H1 (cell line): ENCODE measurements at regions not wholly inside any gene's neighbourhood (a gene's known extent, or its start where the extent isn't known, plus 50 kb on each side); places are given as distances from the start of the nearest gene placed in this dataset.

ENCODE experiments used
- CTCF ChIA-PET: fragments of 300-600 bp; sonication (Branson Sonifier 250); formaldehyde crosslinking; loops from one replicate; lab custom pipeline; 2021; ENCODE audit not compliant: partially characterized antibody; lab: Charles Lee
- POLR2A ChIA-PET: fragments of 300-600 bp; sonication (Branson Sonifier 250); formaldehyde crosslinking; loops from one replicate; lab custom pipeline; 2021; ENCODE audit warnings: inconsistent platforms; ENCODE audit not compliant: partially characterized antibody; lab: Charles Lee
- DNase-seq, 2 experiments: peaks; one replicate each; pipeline versions ENCODE4 v3.0.0 to v3.0.0-alpha.2; 2010 to 2022; ENCODE audit warnings: low spot score in 2 of 2, low read depth in 1 of 2, mixed read lengths in 1 of 2
- FAIRE-seq: peaks from 2 replicates; lab custom pipeline; 2011; peaks lifted over from hg19 to GRCh38; lab: Jason Lieb, UNC
- H2AFZ ChIP-seq: 2 replicates; pipeline ENCODE4 v1.8.1; 2012; ENCODE audit warnings: low read length, inconsistent platforms
- H2AK5ac ChIP-seq: 2 replicates; pipeline ENCODE4 v1.6.1; 2013; ENCODE audit warnings: low read depth, low read length
- H2BK120ac ChIP-seq: replicated peaks from 2 replicates; pipeline ENCODE3; 2013; ENCODE audit warnings: low read depth, low read length, inconsistent platforms
- H2BK12ac ChIP-seq: 2 replicates; pipeline ENCODE4 v1.6.1; 2013; ENCODE audit warnings: low read depth, low read length
- H2BK15ac ChIP-seq: 2 replicates; pipeline ENCODE4 v1.6.1; 2013; ENCODE audit warnings: low read length
- H2BK20ac ChIP-seq: 2 replicates; pipeline ENCODE4 v1.6.1; 2013; ENCODE audit warnings: low read length
- H2BK5ac ChIP-seq: 2 replicates; pipeline ENCODE4 v1.6.1; 2013; ENCODE audit warnings: low read depth, low read length
- H3K14ac ChIP-seq: 2 replicates; pipeline ENCODE4 v1.6.1; 2013; ENCODE audit warnings: inconsistent platforms; ENCODE audit not compliant: insufficient read length
- H3K18ac ChIP-seq: 2 replicates; pipeline ENCODE4 v1.6.1; 2013; ENCODE audit warnings: low read length; ENCODE audit errors: extremely low read depth
- H3K23ac ChIP-seq: 2 replicates; pipeline ENCODE4 v1.6.1; 2013; ENCODE audit warnings: inconsistent platforms; ENCODE audit not compliant: insufficient read length
- H3K23me2 ChIP-seq: 2 replicates; pipeline ENCODE4 v1.6.1; 2013; ENCODE audit warnings: low read depth, low read length
- H3K27ac ChIP-seq: 2 replicates; pipeline ENCODE4 v1.6.1; 2011; ENCODE audit warnings: low read depth, low read length, inconsistent platforms
- H3K27me3 ChIP-seq, 4 experiments: replicated peaks in 1 of 4; 1 replicate in 1 of 4; 2 replicates in 3 of 4; pipeline versions ENCODE4 v1.6.1 to v1.8.1; 2011 to 2013; ENCODE audit warnings: low read length in 3 of 4, mild to moderate bottlenecking in 3 of 4, inconsistent platforms in 2 of 4, mixed read lengths in 2 of 4, moderate library complexity in 1 of 4; ENCODE audit not compliant: control insufficient read depth in 3 of 4, insufficient read depth in 3 of 4; ENCODE audit errors: extremely low read depth in 1 of 4
- H3K36me3 ChIP-seq, 4 experiments: 2 replicates each; pipeline versions ENCODE4 v1.6.1 to v1.8.1; 2011 to 2013; ENCODE audit warnings: mild to moderate bottlenecking in 4 of 4, low read length in 3 of 4, moderate library complexity in 2 of 4, control low read depth in 1 of 4, inconsistent platforms in 1 of 4; ENCODE audit not compliant: insufficient read depth in 4 of 4, control insufficient read depth in 2 of 4
- H3K4ac ChIP-seq: replicated peaks from 2 replicates; pipeline ENCODE3; 2013; ENCODE audit warnings: low read length, low read depth, mixed read lengths, inconsistent platforms; ENCODE audit not compliant: insufficient read length
- H3K4me1 ChIP-seq, 4 experiments: replicated peaks in 1 of 4; 1 replicate in 1 of 4; 2 replicates in 3 of 4; pipeline versions ENCODE4 v1.6.1 to v1.8.1; 2011 to 2013; ENCODE audit warnings: low read length in 3 of 4, inconsistent platforms in 2 of 4, mixed read lengths in 1 of 4; ENCODE audit not compliant: insufficient read depth in 4 of 4, control insufficient read depth in 3 of 4
- H3K4me2 ChIP-seq, 2 experiments: 2 replicates each; pipeline versions ENCODE4 v1.6.1 to v1.8.1; 2011 to 2013; ENCODE audit warnings: low read depth in 2 of 2, low read length in 2 of 2, control low read depth in 1 of 2, inconsistent platforms in 1 of 2, mild to moderate bottlenecking in 1 of 2; ENCODE audit not compliant: insufficient read depth in 1 of 2
- H3K4me3 ChIP-seq, 4 experiments: fragments of 200-600, 300-600 bp in 1 of 4; sonication (generic), shearing (Covaris generic), sonication (Bioruptor Twin) in 1 of 4; 2 replicates each; pipeline versions ENCODE4 v1.5.1 to v1.8.1; 2011 to 2016; ENCODE audit warnings: low read length in 4 of 4, low read depth in 3 of 4, control low read depth in 2 of 4, inconsistent platforms in 2 of 4, mild to moderate bottlenecking in 2 of 4, mixed read lengths in 1 of 4, moderate library complexity in 1 of 4; ENCODE audit not compliant: insufficient read depth in 2 of 4; ENCODE audit errors: extremely low read depth in 1 of 4
- H3K56ac ChIP-seq: replicated peaks from 2 replicates; pipeline ENCODE3; 2013; ENCODE audit warnings: low read depth, mild to moderate bottlenecking, mixed read lengths, low read length, inconsistent platforms; ENCODE audit not compliant: insufficient read length
- H3K79me1 ChIP-seq: 2 replicates; pipeline ENCODE4 v1.6.1; 2013; ENCODE audit warnings: low read depth, low read length, control low read depth
- H3K79me2 ChIP-seq, 2 experiments: 2 replicates each; pipeline versions ENCODE4 v1.6.1 to v1.8.1; 2012 to 2013; ENCODE audit warnings: low read length in 2 of 2, mild to moderate bottlenecking in 2 of 2, inconsistent platforms in 1 of 2; ENCODE audit not compliant: insufficient read depth in 2 of 2, control insufficient read depth in 1 of 2
- H3K9ac ChIP-seq, 4 experiments: replicated peaks in 1 of 4; 1 replicate in 1 of 4; 2 replicates in 3 of 4; pipeline versions ENCODE4 v1.6.1 to v1.8.1; 2011 to 2013; ENCODE audit warnings: low read depth in 3 of 4, low read length in 3 of 4, control low read depth in 2 of 4, mild to moderate bottlenecking in 2 of 4, moderate library complexity in 2 of 4, inconsistent platforms in 1 of 4; ENCODE audit errors: extremely low read depth in 1 of 4
- H3K9me3 ChIP-seq, 2 experiments: 2 replicates each; pipeline versions ENCODE4 v1.6.1 to v1.8.1; 2012 to 2013; ENCODE audit warnings: mild to moderate bottlenecking in 2 of 2, moderate library complexity in 2 of 2, control low read depth in 1 of 2, inconsistent platforms in 1 of 2, low read depth in 1 of 2, low read length in 1 of 2, mixed read lengths in 1 of 2; ENCODE audit not compliant: insufficient read depth in 2 of 2
- H4K20me1 ChIP-seq, 2 experiments: replicated peaks in 1 of 2; 2 replicates each; pipeline versions ENCODE3 to v1.8.1; 2011 to 2013; ENCODE audit warnings: inconsistent platforms in 2 of 2, low read length in 2 of 2, mild to moderate bottlenecking in 1 of 2; ENCODE audit not compliant: insufficient read depth in 2 of 2, control insufficient read depth in 1 of 2
- H4K5ac ChIP-seq: 2 replicates; pipeline ENCODE4 v1.6.1; 2013; ENCODE audit warnings: low read length, low read depth, mixed read lengths, inconsistent platforms; ENCODE audit not compliant: insufficient read length
- H4K8ac ChIP-seq: 2 replicates; pipeline ENCODE4 v1.8.0; 2013; ENCODE audit warnings: mild to moderate bottlenecking, moderate library complexity, low read length, inconsistent platforms; ENCODE audit not compliant: insufficient read depth; ENCODE audit errors: extremely low read depth
- H4K91ac ChIP-seq: replicated peaks from 2 replicates; pipeline ENCODE3; 2013; ENCODE audit warnings: low read length, mixed read lengths, inconsistent platforms; ENCODE audit not compliant: insufficient read length
- GABPA ChIP-seq: IDR thresholded peaks from 2 replicates; pipeline ENCODE4 v1.6.1; 2011; ENCODE audit warnings: mild to moderate bottlenecking, low read length, moderate library complexity, borderline replicate concordance; ENCODE audit not compliant: insufficient read depth
- KDM1A ChIP-seq: fragments of 200-600, 300-600 bp; sonication (generic); IDR thresholded peaks from 2 replicates; pipeline ENCODE4 v1.7.1; 2016; ENCODE audit warnings: mild to moderate bottlenecking, low read length, borderline replicate concordance
- NANOG ChIP-seq: IDR thresholded peaks from 2 replicates; pipeline ENCODE4 v1.6.1; 2011; ENCODE audit warnings: low read length, low read depth, mild to moderate bottlenecking, inconsistent platforms; ENCODE audit not compliant: insufficient read depth, poor library complexity, severe bottlenecking
- RFX5 ChIP-seq: IDR thresholded peaks from 2 replicates; pipeline ENCODE4 v1.6.1; 2011; ENCODE audit warnings: low read depth, low read length, improper control_type of control experiment, borderline replicate concordance
- SP1 ChIP-seq: IDR thresholded peaks from 2 replicates; pipeline ENCODE4 v1.6.1; 2011; ENCODE audit warnings: low read depth, low read length
- SUZ12 ChIP-seq: fragments of 200-600 bp; sonication (generic); IDR thresholded peaks from 2 replicates; pipeline ENCODE4 v1.6.1; 2012; ENCODE audit warnings: mild to moderate bottlenecking, inconsistent platforms, low read length, moderate library complexity, mixed read lengths

- TF ChIP-seq GABPA (no peak), SP1 (no peak), RFX5 (no peak), SUZ12 (no peak), KDM1A (no peak), NANOG (no peak)
- H2AFZ ChIP-seq, result no peak overlapping the region
- CTCF ChIA-PET, result interaction anchor here (0.9 kb wide), 1 partner anchor 283 kb away, joined by 3 read pairs; no protein-coding TSS in a partner anchor
Observed at GRCh38 chr7:86954971-86955370, 104.5 kb downstream of the ELAPOR2 start.

More at GRCh38 chr7:86954971-86955370, 104.5 kb downstream of the ELAPOR2 start:
- Histone ChIP-seq H2BK5ac (no peak overlapping the region), H3K4me1 (peaks cover 0 to 2% (median 0%) of the 10 kb centered on the region in 4 experiments; a peak in 1 of 7 replicates), H3K23me2 (no peaks in the 10 kb centered on the region), H3K36me3 (peaks cover 0 to 3% (median under 1%) of the 10 kb centered on the region in 4 experiments; a peak in 1 of 8 replicates), H3K79me1 (peaks cover 3% of the 10 kb centered on the region; the same call in 1 of the 2 replicates), H3K27ac (no peak overlapping the region), H2AK5ac (no peak overlapping the region), H4K91ac (no peak overlapping the region), H3K9me3 (peaks cover 0 to 6% of the 10 kb centered on the region in 2 experiments; a peak in 2 of 4 replicates), H3K9ac (no peak overlapping the region), H2BK12ac (no peak overlapping the region), H3K56ac (no peak overlapping the region), H4K20me1 (peaks cover 0 to 6% of the 10 kb centered on the region in 2 experiments), H2BK20ac (no peak overlapping the region), H3K23ac (no peak overlapping the region), H3K79me2 (peaks cover 0 to 28% of the 10 kb centered on the region in 2 experiments; a peak in 2 of 4 replicates), H3K18ac (no peak overlapping the region), H4K5ac (no peak overlapping the region), H2BK15ac (no peak overlapping the region), H2BK120ac (no peak overlapping the region), H4K8ac (no peak overlapping the region), H3K14ac (no peak overlapping the region), H3K27me3 (no peaks in the 10 kb centered on the region), H3K4me3 (no peak overlapping the region), H3K4ac (no peak overlapping the region), H3K4me2 (no peak overlapping the region)
- FAIRE-seq (no peak), DNase-seq (no peak)
- POLR2A ChIA-PET, result no interaction called here
